Stimulated activated CD8-positive, alpha-beta memory T cell treated with anti-CD3 and anti-CD28 coated beads, Interleukin-15, amount 100 ng/mL, for 1 hour (primary cell): ENCODE measurements at regions not wholly inside any gene's neighbourhood (a gene's known extent, or its start where the extent isn't known, plus 50 kb on each side); places are given as distances from the start of the nearest gene placed in this dataset.

Source experiments
- DNase-seq: peaks from one replicate; pipeline ENCODE4 v3.0.0-alpha.2; 2020; ENCODE audit warnings: low read depth

GRCh38 chr3:188940573-188940932 is 231.2 kb upstream of the TPRG1 start:
- DNase-seq, result no peak

GRCh38 chr3:188941103-188941502 is 230.7 kb upstream of the TPRG1 start:
- no peak for DNase-seq

- DNase-seq, result no peak
Measured at GRCh38 chr3:188942191-188942590, 229.6 kb upstream of the TPRG1 start.

- no peak for DNase-seq
Measured at GRCh38 chr3:188943591-188943990, 228.2 kb upstream of the TPRG1 start.

GRCh38 chr3:188944108-188944507 is 227.7 kb upstream of the TPRG1 start:
- no peak for DNase-seq

GRCh38 chr3:188946351-188947240 is 225.2 kb upstream of the TPRG1 start:
- no peak for DNase-seq

- no peak for DNase-seq
Measured at GRCh38 chr3:188947401-188948280, 224.1 kb upstream of the TPRG1 start.

GRCh38 chr3:188948281-188948996 is 223.3 kb upstream of the TPRG1 start:
- no peak for DNase-seq

- no peak for DNase-seq
Measured at GRCh38 chr3:188948997-188949389, 222.8 kb upstream of the TPRG1 start.

GRCh38 chr3:188949456-188949855 is 222.3 kb upstream of the TPRG1 start:
- no peak for DNase-seq

- DNase-seq, result no peak
Measured at GRCh38 chr3:188949996-188950395, 221.8 kb upstream of the TPRG1 start.

- DNase-seq, result no peak
Measured at GRCh38 chr3:188950832-188951489, 220.8 kb upstream of the TPRG1 start.

- no peak for DNase-seq
Measured at GRCh38 chr3:188951734-188952133, 220.0 kb upstream of the TPRG1 start.

GRCh38 chr3:188954590-188955208 is 217.1 kb upstream of the TPRG1 start:
- DNase-seq, result peak; percentile 45

- DNase-seq, result no peak
Measured at GRCh38 chr3:188955919-188956318, 215.9 kb upstream of the TPRG1 start.

- no peak for DNase-seq
Measured at GRCh38 chr3:188956839-188957489, 214.8 kb upstream of the TPRG1 start.

GRCh38 chr3:188959013-188959412 is 212.8 kb upstream of the TPRG1 start:
- DNase-seq, result no peak

GRCh38 chr3:188962253-188963247 is 209.2 kb upstream of the TPRG1 start:
- no peak for DNase-seq

- no peak for DNase-seq
Measured at GRCh38 chr3:188964957-188965356, 206.8 kb upstream of the TPRG1 start.

- DNase-seq, result no peak
Measured at GRCh38 chr3:188972310-188972709, 199.5 kb upstream of the TPRG1 start.
